K562 (cell line): ENCODE measurements at regions not wholly inside any gene's neighbourhood (a gene's known extent, or its start where the extent isn't known, plus 50 kb on each side); places are given as distances from the start of the nearest gene placed in this dataset.

Experiments
- ARID2 ChIP-seq: fragments of 450-650 bp; IDR thresholded peaks from 2 replicates; pipeline ENCODE4 v1.6.1; 2017; ENCODE audit warnings: antibody characterized with exemption, mild to moderate bottlenecking
- CTBP1 ChIP-seq: fragments of 450-650 bp; IDR thresholded peaks from 2 replicates; pipeline ENCODE4 v1.6.1; 2016; ENCODE audit warnings: borderline replicate concordance
- CXXC5 ChIP-seq: fragments of 250-450 bp; sonication (Bioruptor Pico); IDR thresholded peaks from 2 replicates; pipeline ENCODE4 v1.8.0; 2022; ENCODE audit warnings: inconsistent platforms, mild to moderate bottlenecking, moderate library complexity
- E2F3 ChIP-seq: fragments of 250-450 bp; sonication (Bioruptor Pico); IDR thresholded peaks from 2 replicates; pipeline ENCODE4 v1.4.0; 2020; ENCODE audit warnings: mild to moderate bottlenecking
- ESRRA ChIP-seq: fragments of 450-650 bp; IDR thresholded peaks from 2 replicates; pipeline ENCODE4 v1.6.1; 2014; ENCODE audit warnings: low read depth, mild to moderate bottlenecking, moderate library complexity, borderline replicate concordance
- ETV1 ChIP-seq: fragments of 450-650 bp; conservative IDR thresholded peaks from 2 replicates; pipeline ENCODE4 v1.6.1; 2016; ENCODE audit warnings: missing genetic modification characterization, control low read depth, low read depth, missing compliant biosample characterization
- FOXP1 ChIP-seq: sonication (generic); formaldehyde crosslinking; IDR thresholded peaks from 2 replicates; pipeline ENCODE4 v1.8.0; 2022; ENCODE audit warnings: mild to moderate bottlenecking, missing genetic modification reagents
- HDGF ChIP-seq: fragments of 450-650 bp; IDR thresholded peaks from 2 replicates; pipeline ENCODE4 v1.6.1; 2016
- KLF6 ChIP-seq: fragments of 250-450 bp; sonication (Bioruptor Pico); IDR thresholded peaks from 2 replicates; pipeline ENCODE4 v1.4.0; 2020; ENCODE audit warnings: mild to moderate bottlenecking, moderate library complexity, borderline replicate concordance
- MAFG ChIP-seq: fragments of 450-650 bp; conservative IDR thresholded peaks from 2 replicates; pipeline ENCODE4 v1.6.1; 2016; ENCODE audit warnings: missing genetic modification characterization, missing compliant biosample characterization
- NCOR1 ChIP-seq: fragments of 450-650 bp; IDR thresholded peaks from 2 replicates; pipeline ENCODE4 v1.6.1; 2016; ENCODE audit warnings: mild to moderate bottlenecking, moderate library complexity
- PTTG1 ChIP-seq: fragments of 450-650 bp; IDR thresholded peaks from 2 replicates; pipeline ENCODE4 v1.6.1; 2016; ENCODE audit warnings: low read depth, mild to moderate bottlenecking, missing genetic modification characterization, missing compliant biosample characterization
- RBBP5 ChIP-seq: fragments of 200-600 bp; sonication (generic); IDR thresholded peaks from 2 replicates; pipeline ENCODE4 v1.6.1; 2012; ENCODE audit warnings: borderline replicate concordance, mild to moderate bottlenecking, low read length, control low read depth, inconsistent platforms; ENCODE audit not compliant: insufficient read depth, poor library complexity, severe bottlenecking
- TCF3 ChIP-seq: sonication (generic); formaldehyde crosslinking; IDR thresholded peaks from 2 replicates; pipeline ENCODE4 v1.4.0; 2020; ENCODE audit warnings: mild to moderate bottlenecking, missing genetic modification reagents
- ZBED1 ChIP-seq: IDR thresholded peaks from 2 replicates; pipeline ENCODE4 v1.6.1; 2014
- ZBTB8A ChIP-seq: fragments of 450-650 bp; IDR thresholded peaks from 2 replicates; pipeline ENCODE4 v1.6.1; 2018; ENCODE audit warnings: mild to moderate bottlenecking, moderate library complexity; ENCODE audit not compliant: partially characterized antibody
- ZKSCAN8 ChIP-seq: fragments of 200-800 bp; sonication (Bioruptor generic); IDR thresholded peaks from 2 replicates; pipeline ENCODE4 v1.6.1; 2016; ENCODE audit warnings: missing genetic modification characterization, missing compliant biosample characterization
- ZNF311 ChIP-seq: fragments of 250-450 bp; sonication (Bioruptor Pico); IDR thresholded peaks from 2 replicates; pipeline ENCODE4 v1.4.0; 2020; ENCODE audit warnings: mild to moderate bottlenecking, moderate library complexity
- ZNF324 ChIP-seq: fragments of 250-450 bp; sonication (Bioruptor Pico); IDR thresholded peaks from 2 replicates; pipeline ENCODE4 v1.4.0; 2020; ENCODE audit warnings: mild to moderate bottlenecking
- ZNF41 ChIP-seq: fragments of 250-450 bp; sonication (Bioruptor Pico); conservative IDR thresholded peaks from 2 replicates; pipeline ENCODE4 v1.4.0; 2020; ENCODE audit warnings: mild to moderate bottlenecking
- ZNF584 ChIP-seq: fragments of 200-800 bp; sonication (Bioruptor generic); IDR thresholded peaks from 2 replicates; pipeline ENCODE4 v1.6.1; 2016; ENCODE audit warnings: low read depth, mild to moderate bottlenecking, missing genetic modification characterization, missing compliant biosample characterization
- TF ChIP-seq, protein P1 (sequence below): fragments of 250-450 bp; sonication (Bioruptor Pico); IDR thresholded peaks from 2 replicates; pipeline ENCODE4 v1.4.0; 2020
- TF ChIP-seq, protein P2 (sequence below): sonication (generic); formaldehyde crosslinking; IDR thresholded peaks from 2 replicates; pipeline ENCODE4 v1.8.0; 2022; ENCODE audit warnings: mild to moderate bottlenecking, missing genetic modification reagents
- TF ChIP-seq, protein P3 (sequence below): fragments of 250-450 bp; sonication (Bioruptor Pico); IDR thresholded peaks from 2 replicates; pipeline ENCODE4 v1.4.0; 2020; ENCODE audit warnings: mild to moderate bottlenecking, moderate library complexity, borderline replicate concordance
- TF ChIP-seq, protein P4 (sequence below): fragments of 450-650 bp; formaldehyde crosslinking; IDR thresholded peaks from 2 replicates; pipeline ENCODE4 v1.4.0; 2020; ENCODE audit warnings: mild to moderate bottlenecking, moderate library complexity

DNA sequence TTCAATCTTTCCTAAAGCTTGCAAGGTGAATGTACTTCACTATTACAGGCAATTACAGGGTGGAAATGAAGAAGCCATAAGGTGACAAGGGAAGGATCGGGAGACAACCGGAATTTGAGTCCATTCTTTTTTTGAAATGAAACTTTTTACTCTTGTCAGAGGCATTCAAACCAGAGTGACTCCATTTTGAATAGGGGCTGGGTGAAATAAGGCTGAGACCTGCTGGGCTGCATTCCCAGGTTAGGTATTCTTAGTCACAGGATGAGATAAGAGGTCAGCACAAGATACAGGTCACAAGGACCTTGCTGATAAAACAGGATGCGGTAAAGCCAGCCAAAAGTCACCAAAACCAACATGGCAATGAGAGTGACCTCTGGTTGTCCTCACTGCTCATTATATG, 363.3 kb downstream of the TYW1 start (continued):
- TF ChIP-seq, protein P1, sequence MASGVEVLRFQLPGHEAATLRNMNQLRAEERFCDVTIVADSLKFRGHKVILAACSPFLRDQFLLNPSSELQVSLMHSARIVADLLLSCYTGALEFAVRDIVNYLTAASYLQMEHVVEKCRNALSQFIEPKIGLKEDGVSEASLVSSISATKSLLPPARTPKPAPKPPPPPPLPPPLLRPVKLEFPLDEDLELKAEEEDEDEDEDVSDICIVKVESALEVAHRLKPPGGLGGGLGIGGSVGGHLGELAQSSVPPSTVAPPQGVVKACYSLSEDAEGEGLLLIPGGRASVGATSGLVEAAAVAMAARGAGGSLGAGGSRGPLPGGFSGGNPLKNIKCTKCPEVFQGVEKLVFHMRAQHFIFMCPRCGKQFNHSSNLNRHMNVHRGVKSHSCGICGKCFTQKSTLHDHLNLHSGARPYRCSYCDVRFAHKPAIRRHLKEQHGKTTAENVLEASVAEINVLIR (CRISPR knock-in tag), result peak; percentile 55
- TF ChIP-seq ZBED1 (no peak), MAFG (tag) (no peak), ZBTB8A (no peak), CXXC5 (CRISPR knock-in tag) (peak; percentile 66), ESRRA (peak; percentile 88; the same call in 1 of the 2 replicates), PTTG1 (peak; percentile 71), ARID2 (no peak), ETV1 (peak; percentile 40; the same call in 1 of the 2 replicates), NCOR1 (peak; percentile 31; the same call in 1 of the 2 replicates), HDGF (no peak), FOXP1 (CRISPR knock-in tag) (no peak), ZNF584 (CRISPR knock-in tag) (peak; percentile 86; the same call in 1 of the 2 replicates), ZNF41 (CRISPR knock-in tag) (peak; percentile 88), E2F3 (CRISPR knock-in tag) (no peak), CTBP1 (peak; percentile 47; the same call in 1 of the 2 replicates), TCF3 (CRISPR knock-in tag) (peak; percentile 47; the same call in 1 of the 2 replicates), ZKSCAN8 (CRISPR knock-in tag) (0 out of 2 replicates have a peak, but pooled peaks have one; percentile 28), ZNF324 (CRISPR knock-in tag) (0 out of 2 replicates have a peak, but pooled peaks have one; percentile 20), KLF6 (CRISPR knock-in tag) (peak; percentile 88; the same call in 1 of the 2 replicates), ZNF311 (CRISPR knock-in tag) (peak; percentile 80), RBBP5 (no peak)
- TF ChIP-seq, protein P2, sequence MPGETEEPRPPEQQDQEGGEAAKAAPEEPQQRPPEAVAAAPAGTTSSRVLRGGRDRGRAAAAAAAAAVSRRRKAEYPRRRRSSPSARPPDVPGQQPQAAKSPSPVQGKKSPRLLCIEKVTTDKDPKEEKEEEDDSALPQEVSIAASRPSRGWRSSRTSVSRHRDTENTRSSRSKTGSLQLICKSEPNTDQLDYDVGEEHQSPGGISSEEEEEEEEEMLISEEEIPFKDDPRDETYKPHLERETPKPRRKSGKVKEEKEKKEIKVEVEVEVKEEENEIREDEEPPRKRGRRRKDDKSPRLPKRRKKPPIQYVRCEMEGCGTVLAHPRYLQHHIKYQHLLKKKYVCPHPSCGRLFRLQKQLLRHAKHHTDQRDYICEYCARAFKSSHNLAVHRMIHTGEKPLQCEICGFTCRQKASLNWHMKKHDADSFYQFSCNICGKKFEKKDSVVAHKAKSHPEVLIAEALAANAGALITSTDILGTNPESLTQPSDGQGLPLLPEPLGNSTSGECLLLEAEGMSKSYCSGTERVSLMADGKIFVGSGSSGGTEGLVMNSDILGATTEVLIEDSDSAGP (CRISPR knock-in tag), result no peak
- TF ChIP-seq, protein P3, sequence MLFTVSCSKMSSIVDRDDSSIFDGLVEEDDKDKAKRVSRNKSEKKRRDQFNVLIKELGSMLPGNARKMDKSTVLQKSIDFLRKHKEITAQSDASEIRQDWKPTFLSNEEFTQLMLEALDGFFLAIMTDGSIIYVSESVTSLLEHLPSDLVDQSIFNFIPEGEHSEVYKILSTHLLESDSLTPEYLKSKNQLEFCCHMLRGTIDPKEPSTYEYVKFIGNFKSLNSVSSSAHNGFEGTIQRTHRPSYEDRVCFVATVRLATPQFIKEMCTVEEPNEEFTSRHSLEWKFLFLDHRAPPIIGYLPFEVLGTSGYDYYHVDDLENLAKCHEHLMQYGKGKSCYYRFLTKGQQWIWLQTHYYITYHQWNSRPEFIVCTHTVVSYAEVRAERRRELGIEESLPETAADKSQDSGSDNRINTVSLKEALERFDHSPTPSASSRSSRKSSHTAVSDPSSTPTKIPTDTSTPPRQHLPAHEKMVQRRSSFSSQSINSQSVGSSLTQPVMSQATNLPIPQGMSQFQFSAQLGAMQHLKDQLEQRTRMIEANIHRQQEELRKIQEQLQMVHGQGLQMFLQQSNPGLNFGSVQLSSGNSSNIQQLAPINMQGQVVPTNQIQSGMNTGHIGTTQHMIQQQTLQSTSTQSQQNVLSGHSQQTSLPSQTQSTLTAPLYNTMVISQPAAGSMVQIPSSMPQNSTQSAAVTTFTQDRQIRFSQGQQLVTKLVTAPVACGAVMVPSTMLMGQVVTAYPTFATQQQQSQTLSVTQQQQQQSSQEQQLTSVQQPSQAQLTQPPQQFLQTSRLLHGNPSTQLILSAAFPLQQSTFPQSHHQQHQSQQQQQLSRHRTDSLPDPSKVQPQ (CRISPR knock-in tag), result no peak
- TF ChIP-seq, protein P4, sequence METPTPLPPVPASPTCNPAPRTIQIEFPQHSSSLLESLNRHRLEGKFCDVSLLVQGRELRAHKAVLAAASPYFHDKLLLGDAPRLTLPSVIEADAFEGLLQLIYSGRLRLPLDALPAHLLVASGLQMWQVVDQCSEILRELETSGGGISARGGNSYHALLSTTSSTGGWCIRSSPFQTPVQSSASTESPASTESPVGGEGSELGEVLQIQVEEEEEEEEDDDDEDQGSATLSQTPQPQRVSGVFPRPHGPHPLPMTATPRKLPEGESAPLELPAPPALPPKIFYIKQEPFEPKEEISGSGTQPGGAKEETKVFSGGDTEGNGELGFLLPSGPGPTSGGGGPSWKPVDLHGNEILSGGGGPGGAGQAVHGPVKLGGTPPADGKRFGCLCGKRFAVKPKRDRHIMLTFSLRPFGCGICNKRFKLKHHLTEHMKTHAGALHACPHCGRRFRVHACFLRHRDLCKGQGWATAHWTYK (CRISPR knock-in tag), result peak; percentile 73; the same call in 1 of the 2 replicates
